Breast epithelium (tissue), 3 donors: ENCODE measurements at regions not wholly inside any gene's neighbourhood (a gene's known extent, or its start where the extent isn't known, plus 50 kb on each side); places are given as distances from the start of the nearest gene placed in this dataset.

Source experiments
- CTCF ChIP-seq, 3 donors: fragments of 450-650 bp; IDR thresholded peaks; one replicate each; pipeline ENCODE4 v1.5.1; 2016 to 2017; ENCODE audit warnings: antibody characterized with exemption in 3 of 3, mild to moderate bottlenecking in 3 of 3, moderate library complexity in 3 of 3
- POLR2A ChIP-seq: fragments of 450-650 bp; IDR thresholded peaks from one replicate; pipeline ENCODE4 v1.6.1; 2016; ENCODE audit warnings: antibody characterized with exemption, mild to moderate bottlenecking, moderate library complexity

DNA sequence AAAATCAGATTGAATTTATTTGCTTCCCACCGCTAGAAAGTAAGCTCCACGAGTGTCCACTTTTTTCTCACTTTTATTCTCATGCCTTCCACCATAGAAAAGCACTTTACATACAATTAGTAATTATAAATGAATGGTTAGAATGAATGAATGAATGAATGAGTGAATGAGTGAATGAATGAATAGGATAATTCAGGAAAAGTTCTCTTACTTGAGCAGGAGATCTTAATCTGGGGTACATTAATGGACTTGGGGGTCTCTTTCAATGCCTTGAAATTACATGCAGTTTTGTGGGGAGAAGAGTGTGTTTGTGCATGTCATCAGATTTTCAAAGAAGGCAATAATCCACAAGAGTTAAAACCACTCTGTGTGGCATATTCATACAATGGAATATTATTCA lies 229.9 kb upstream of the NR4A3 start:
- TF ChIP-seq POLR2A (no peak), CTCF (IDR thresholded peaks at IDR 0.05) (no peak)
